RWPE2 (cell line): ENCODE measurements at regions not wholly inside any gene's neighbourhood (a gene's known extent, or its start where the extent isn't known, plus 50 kb on each side); places are given as distances from the start of the nearest gene placed in this dataset.

Experiments used
- ATAC-seq: fragments of 200-7000 bp; cut with Tn5 transposase; 3 replicates; pipeline ENCODE4 v1.9.1; 2021; ENCODE audit warnings: low read depth
- DNase-seq: peaks from one replicate; pipeline ENCODE4 v3.0.0-alpha.2; 2020; ENCODE audit warnings: low spot score
- H3K27ac ChIP-seq: fragments of 450-650 bp; 2 replicates; pipeline ENCODE4 v1.5.1; 2017; ENCODE audit warnings: mild to moderate bottlenecking; ENCODE audit not compliant: poor library complexity, severe bottlenecking
- H3K27me3 ChIP-seq: fragments of 250-450 bp; sonication (Bioruptor Pico); 2 replicates; pipeline ENCODE4 v1.5.1; 2021; ENCODE audit warnings: mild to moderate bottlenecking, moderate library complexity; ENCODE audit not compliant: insufficient read depth, poor library complexity, severe bottlenecking
- H3K36me3 ChIP-seq: fragments of 250-450 bp; sonication (Bioruptor Pico); 2 replicates; pipeline ENCODE4 v1.5.1; 2020; ENCODE audit warnings: low read depth, mild to moderate bottlenecking, moderate library complexity
- H3K4me1 ChIP-seq: fragments of 250-450 bp; sonication (Bioruptor Pico); 2 replicates; pipeline ENCODE4 v1.5.1; 2021; ENCODE audit warnings: mild to moderate bottlenecking, moderate library complexity; ENCODE audit not compliant: insufficient read depth, poor library complexity, severe bottlenecking
- H3K4me3 ChIP-seq: fragments of 250-450 bp; sonication (Bioruptor Pico); 2 replicates; pipeline ENCODE4 v1.5.1; 2021; ENCODE audit warnings: mild to moderate bottlenecking, moderate library complexity; ENCODE audit not compliant: severe bottlenecking
- H3K9me3 ChIP-seq: fragments of 250-450 bp; sonication (Bioruptor Pico); 2 replicates; pipeline ENCODE4 v1.5.1; 2021; ENCODE audit warnings: mild to moderate bottlenecking, moderate library complexity; ENCODE audit not compliant: severe bottlenecking
- CTCF ChIP-seq: fragments of 450-650 bp; IDR thresholded peaks from one replicate; pipeline ENCODE4 v1.5.1; 2017; ENCODE audit warnings: mild to moderate bottlenecking, moderate library complexity; ENCODE audit not compliant: poor library complexity, severe bottlenecking

- H3K4me3 ChIP-seq = no peak overlapping the region
- no peak for DNase-seq
- no peak for TF ChIP-seq CTCF
- H3K27ac ChIP-seq = no peak overlapping the region
- H3K4me1 ChIP-seq = no peaks in the 10 kb centered on the region
- H3K9me3 ChIP-seq = no peaks in the 10 kb centered on the region
- H3K27me3 ChIP-seq = no peaks in the 10 kb centered on the region
- no peak; the same call in 2 of the 3 replicates for ATAC-seq
- H3K36me3 ChIP-seq = no peaks in the 10 kb centered on the region
Observed at GRCh38 chr18:59048378-59048777, 91.3 kb upstream of the SEC11C start.

GRCh38 chr18:59049721-59050660 lies 89.7 kb upstream of the SEC11C start:
- no peaks in the 10 kb centered on the region for H3K4me1 ChIP-seq
- H3K4me3 ChIP-seq = no peak overlapping the region
- no peak overlapping the region for H3K27ac ChIP-seq
- H3K36me3 ChIP-seq = no peaks in the 10 kb centered on the region
- no peak for TF ChIP-seq CTCF
- H3K27me3 ChIP-seq = no peaks in the 10 kb centered on the region
- ATAC-seq (no peak), DNase-seq (no peak)
- H3K9me3 ChIP-seq = no peaks in the 10 kb centered on the region

GRCh38 chr18:59050661-59051057 lies 89.0 kb upstream of the SEC11C start:
- Histone ChIP-seq H3K27ac (no peak overlapping the region), H3K4me1 (no peaks in the 10 kb centered on the region), H3K4me3 (no peak overlapping the region), H3K27me3 (no peaks in the 10 kb centered on the region), H3K36me3 (no peaks in the 10 kb centered on the region), H3K9me3 (no peaks in the 10 kb centered on the region)
- ATAC-seq (no peak), DNase-seq (no peak)
- no peak for TF ChIP-seq CTCF

- H3K27ac ChIP-seq = no peak overlapping the region
- ATAC-seq = no peak
Observed at GRCh38 chr18:59051470-59052165, 88.1 kb upstream of the SEC11C start.

More at GRCh38 chr18:59051470-59052165, 88.1 kb upstream of the SEC11C start:
- H3K9me3 ChIP-seq = no peaks in the 10 kb centered on the region
- H3K27me3 ChIP-seq = no peaks in the 10 kb centered on the region
- TF ChIP-seq CTCF = no peak
- H3K4me3 ChIP-seq = no peak overlapping the region
- DNase-seq = no peak
- no peaks in the 10 kb centered on the region for H3K36me3 ChIP-seq
- H3K4me1 ChIP-seq = no peaks in the 10 kb centered on the region
